RWPE1 (cell line): ENCODE measurements at regions not wholly inside any gene's neighbourhood (a gene's known extent, or its start where the extent isn't known, plus 50 kb on each side); places are given as distances from the start of the nearest gene placed in this dataset.

ENCODE experiments used
- CTCF ChIA-PET: fragments of 350-600 bp; sonication (Branson Sonifier 250); formaldehyde crosslinking; extraction: SDS; loops from one replicate; lab custom pipeline; 2021; lab: Yijun Ruan, JAX
- POLR2A ChIA-PET: fragments of 400-600 bp; formaldehyde crosslinking; extraction: SDS; loops from one replicate; lab custom pipeline; 2020; ENCODE audit warnings: antibody characterized with exemption; ENCODE audit not compliant: low non-redundant PET; lab: Yijun Ruan, JAX
- DNase-seq: peaks from one replicate; pipeline ENCODE4 v3.0.0; 2012; ENCODE audit warnings: low spot score
- H3K27ac ChIP-seq: fragments of 450-650 bp; 2 replicates; pipeline ENCODE4 v1.5.1; 2017
- TF ChIP-seq, protein P1 (sequence below): fragments of 450-650 bp; conservative IDR thresholded peaks from 2 replicates; pipeline ENCODE4 v1.5.1; 2017; ENCODE audit warnings: low read depth, mild to moderate bottlenecking

GRCh38 chr2:194095359-194095758 is 1561.7 kb upstream of the SLC39A10 start:
- DNase-seq: no peak
- no peak overlapping the region for H3K27ac ChIP-seq
- TF ChIP-seq, protein P1, sequence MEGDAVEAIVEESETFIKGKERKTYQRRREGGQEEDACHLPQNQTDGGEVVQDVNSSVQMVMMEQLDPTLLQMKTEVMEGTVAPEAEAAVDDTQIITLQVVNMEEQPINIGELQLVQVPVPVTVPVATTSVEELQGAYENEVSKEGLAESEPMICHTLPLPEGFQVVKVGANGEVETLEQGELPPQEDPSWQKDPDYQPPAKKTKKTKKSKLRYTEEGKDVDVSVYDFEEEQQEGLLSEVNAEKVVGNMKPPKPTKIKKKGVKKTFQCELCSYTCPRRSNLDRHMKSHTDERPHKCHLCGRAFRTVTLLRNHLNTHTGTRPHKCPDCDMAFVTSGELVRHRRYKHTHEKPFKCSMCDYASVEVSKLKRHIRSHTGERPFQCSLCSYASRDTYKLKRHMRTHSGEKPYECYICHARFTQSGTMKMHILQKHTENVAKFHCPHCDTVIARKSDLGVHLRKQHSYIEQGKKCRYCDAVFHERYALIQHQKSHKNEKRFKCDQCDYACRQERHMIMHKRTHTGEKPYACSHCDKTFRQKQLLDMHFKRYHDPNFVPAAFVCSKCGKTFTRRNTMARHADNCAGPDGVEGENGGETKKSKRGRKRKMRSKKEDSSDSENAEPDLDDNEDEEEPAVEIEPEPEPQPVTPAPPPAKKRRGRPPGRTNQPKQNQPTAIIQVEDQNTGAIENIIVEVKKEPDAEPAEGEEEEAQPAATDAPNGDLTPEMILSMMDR: no peak
- CTCF ChIA-PET: no interaction called here
- POLR2A ChIA-PET: no interaction called here

DNA sequence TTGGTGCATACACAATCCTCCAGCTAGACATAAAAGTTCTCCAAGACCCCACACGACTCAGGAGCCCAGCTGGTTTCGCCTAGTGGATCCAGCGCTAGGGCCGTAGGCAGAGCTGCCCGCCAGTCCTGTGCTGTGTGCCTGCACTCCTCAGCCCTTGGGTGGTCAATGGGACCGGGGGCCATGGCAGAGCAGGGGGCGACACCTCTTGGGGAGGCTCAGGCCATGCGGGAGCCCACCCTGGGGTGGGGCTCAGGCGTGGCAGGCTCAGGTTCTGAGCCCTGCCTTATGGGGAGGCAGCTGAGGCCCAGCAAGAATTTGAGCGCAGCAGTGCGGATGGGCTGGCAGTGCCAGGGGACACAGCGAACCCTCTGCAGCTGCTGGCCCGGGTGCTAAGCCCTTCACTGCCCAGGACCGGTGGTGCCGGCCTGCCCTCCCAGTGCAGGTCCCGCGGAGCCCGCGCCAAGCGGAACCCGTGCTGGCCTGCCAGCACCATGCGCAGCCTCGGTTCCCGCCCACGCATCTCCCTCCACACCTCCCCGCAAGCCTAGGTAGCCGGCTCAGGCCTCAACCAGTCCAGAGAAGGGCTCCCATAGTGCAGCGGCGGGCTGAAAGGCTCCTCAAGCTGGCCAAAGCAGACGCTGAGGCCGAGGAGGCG is 1566.6 kb upstream of the SLC39A10 start:
- CTCF ChIA-PET: no interaction called here
- TF ChIP-seq, protein P1: no peak

DNA sequence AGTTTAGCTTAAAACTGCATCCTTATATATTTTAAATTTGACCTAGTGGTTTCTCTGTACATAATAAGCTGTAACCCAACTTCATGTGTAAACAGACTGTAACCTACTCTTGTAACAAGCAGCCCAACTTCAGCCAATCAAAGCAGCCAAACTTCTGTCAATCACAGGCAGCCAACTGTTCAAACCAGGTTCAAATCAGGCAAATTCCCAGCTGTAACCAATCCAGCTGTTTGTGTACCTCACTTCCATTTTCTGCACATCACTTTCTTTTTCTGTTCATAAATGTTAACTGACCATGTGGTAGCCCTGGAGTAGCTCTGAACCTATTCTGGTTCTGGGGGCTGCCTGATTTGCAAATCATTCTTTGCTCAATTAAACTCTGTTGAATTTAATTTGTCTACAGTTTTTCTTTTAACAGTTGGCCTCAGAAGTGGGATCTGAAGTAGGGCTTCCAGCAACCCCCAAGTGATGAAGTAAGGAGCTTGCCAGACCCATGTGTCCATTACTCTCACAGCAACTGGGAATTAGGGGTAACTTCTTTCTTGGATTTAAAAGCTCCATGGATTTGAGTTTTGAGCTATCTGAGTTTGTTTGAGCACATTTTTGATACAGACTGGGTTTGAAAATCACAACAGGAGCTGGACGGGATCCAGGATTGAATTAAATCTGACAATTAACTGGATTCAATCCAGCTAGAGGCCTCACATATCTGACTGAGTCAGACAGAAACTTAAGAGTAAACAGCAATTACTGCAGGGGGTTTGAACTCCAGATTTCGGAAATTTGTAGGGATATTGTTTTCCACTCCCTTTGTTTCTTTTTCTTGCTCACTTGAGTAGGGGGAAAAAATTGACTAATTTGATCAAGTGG is 1569.7 kb upstream of the SLC39A10 start:
- H3K27ac ChIP-seq: no peak overlapping the region
- POLR2A ChIA-PET: no interaction called here
- no peak for DNase-seq

More for the DNA sequence above, 1566.6 kb upstream of the SLC39A10 start:
- no peak overlapping the region for H3K27ac ChIP-seq
- no peak for DNase-seq
- POLR2A ChIA-PET: no interaction called here

GRCh38 chr2:194086129-194086528 is 1570.9 kb upstream of the SLC39A10 start:
- no peak for DNase-seq
- ChIA-PET POLR2A (no interaction called here), CTCF (no interaction called here)
- no peak overlapping the region for H3K27ac ChIP-seq
- TF ChIP-seq, protein P1: no peak

More for the DNA sequence above, 1569.7 kb upstream of the SLC39A10 start:
- CTCF ChIA-PET: interaction anchor here (0.7 kb wide), 1 partner anchor 65 kb away, joined by 4 read pairs; no protein-coding TSS in a partner anchor
- TF ChIP-seq, protein P1: no peak

DNA sequence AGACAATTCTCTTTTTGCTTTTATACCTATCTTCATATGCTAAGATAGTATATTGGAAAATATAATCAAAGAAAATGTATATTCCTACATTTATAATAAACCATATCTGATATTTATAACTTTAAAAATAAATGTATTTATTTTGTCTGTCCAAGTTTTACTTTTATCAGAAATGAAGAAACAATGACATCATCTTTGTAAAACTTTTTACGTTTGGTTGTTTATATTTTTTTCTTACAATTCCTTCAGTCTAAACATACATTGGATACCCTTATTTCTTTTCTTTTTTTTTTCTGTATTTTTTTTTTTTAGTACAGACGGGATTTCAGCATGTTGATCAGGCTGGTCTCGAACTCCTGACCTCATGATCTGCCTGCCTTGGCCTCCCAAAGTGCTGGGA is 1577.0 kb upstream of the SLC39A10 start:
- H3K27ac ChIP-seq: no peak overlapping the region
- TF ChIP-seq, protein P1: no peak
- ChIA-PET POLR2A (no interaction called here), CTCF (no interaction called here)
- DNase-seq: no peak

DNA sequence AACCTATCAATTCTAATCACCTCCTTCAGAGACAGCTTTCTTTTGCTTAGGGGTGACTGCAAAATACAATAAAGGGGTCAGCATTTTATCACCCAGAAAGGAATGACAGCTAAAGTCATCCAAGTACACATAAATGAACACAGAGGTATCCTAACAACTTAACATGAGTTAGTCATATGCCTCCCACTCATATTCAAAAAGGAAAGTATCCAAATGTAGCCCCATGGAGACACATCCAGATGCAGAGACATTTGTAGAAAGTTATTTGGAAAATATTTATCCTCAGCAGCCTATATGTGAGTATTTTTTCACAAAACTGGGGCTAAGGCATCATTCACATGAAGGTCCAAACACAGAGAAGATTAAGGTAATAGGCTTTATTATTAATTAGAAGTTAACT is 1579.7 kb upstream of the SLC39A10 start:
- POLR2A ChIA-PET: no interaction called here
- DNase-seq: no peak
- no peak overlapping the region for H3K27ac ChIP-seq
- CTCF ChIA-PET: interaction anchor here (0.7 kb wide), 1 partner anchor 1270 kb away, joined by 3 read pairs; no protein-coding TSS in a partner anchor
- TF ChIP-seq, protein P1: no peak
